ENCODE measurements at regions not wholly inside any gene's neighbourhood (a gene's known extent, or its start where the extent isn't known, plus 50 kb on each side); places are given as distances from the start of the nearest gene placed in this dataset.

GRCh38 chr5:101860145-101860544 lies 435.9 kb downstream of the SLCO4C1 start:
- no peak for TF ChIP-seq CTCF (conservative IDR thresholded peaks at IDR 0.05; ENCODE audit: low read depth, low read length)
- no peak for DNase-seq (ENCODE audit: low read depth)
- H3K4me3 ChIP-seq (ENCODE audit: low read depth, low read length) = no peak overlapping the region

GRCh38 chr5:101846496-101846895 lies 449.6 kb downstream of the SLCO4C1 start:
- no peak for TF ChIP-seq CTCF (conservative IDR thresholded peaks at IDR 0.05; ENCODE audit: low read depth, low read length)
- no peak for DNase-seq (ENCODE audit: low read depth)
- H3K4me3 ChIP-seq (ENCODE audit: low read depth, low read length) = no peak overlapping the region

- no peak overlapping the region for H3K4me3 ChIP-seq (ENCODE audit: low read depth, low read length)
- DNase-seq (ENCODE audit: low read depth) = no peak
- TF ChIP-seq CTCF (conservative IDR thresholded peaks at IDR 0.05; ENCODE audit: low read depth, low read length) = no peak
Observed at GRCh38 chr5:101843055-101843454, 453.0 kb downstream of the SLCO4C1 start.

- H3K4me3 ChIP-seq (ENCODE audit: low read depth, low read length) = no peak overlapping the region
- DNase-seq (ENCODE audit: low read depth) = no peak
- TF ChIP-seq CTCF (conservative IDR thresholded peaks at IDR 0.05; ENCODE audit: low read depth, low read length) = no peak
Observed at GRCh38 chr5:101838435-101838834, 457.6 kb downstream of the SLCO4C1 start.

GRCh38 chr5:101829255-101829654 lies 466.8 kb downstream of the SLCO4C1 start:
- no peak for DNase-seq (ENCODE audit: low read depth)
- TF ChIP-seq CTCF (conservative IDR thresholded peaks at IDR 0.05; ENCODE audit: low read depth, low read length) = no peak
- H3K4me3 ChIP-seq (ENCODE audit: low read depth, low read length) = no peak overlapping the region

- DNase-seq (ENCODE audit: low read depth) = no peak
- H3K4me3 ChIP-seq (ENCODE audit: low read depth, low read length) = no peak overlapping the region
- TF ChIP-seq CTCF (conservative IDR thresholded peaks at IDR 0.05; ENCODE audit: low read depth, low read length) = no peak
Observed at GRCh38 chr5:101811466-101811865, 484.6 kb downstream of the SLCO4C1 start.

- no peak for TF ChIP-seq CTCF (conservative IDR thresholded peaks at IDR 0.05; ENCODE audit: low read depth, low read length)
- no peak for DNase-seq (ENCODE audit: low read depth)
- H3K4me3 ChIP-seq (ENCODE audit: low read depth, low read length) = no peak overlapping the region
Observed at GRCh38 chr5:101806410-101806809, 489.7 kb downstream of the SLCO4C1 start.
